NB4 (cell line): ENCODE measurements at regions not wholly inside any gene's neighbourhood (a gene's known extent, or its start where the extent isn't known, plus 50 kb on each side); places are given as distances from the start of the nearest gene placed in this dataset.

ENCODE experiments used
- CTCF ChIP-seq: IDR thresholded peaks from one replicate; pipeline ENCODE4 v1.5.1; 2012; ENCODE audit warnings: low read depth, low read length
- MAX ChIP-seq: IDR thresholded peaks from 2 replicates; pipeline ENCODE4 v1.6.1; 2011; ENCODE audit warnings: low read depth, low read length
- MYC ChIP-seq: IDR thresholded peaks from 2 replicates; pipeline ENCODE4 v1.6.1; 2011; ENCODE audit warnings: low read depth, low read length
- POLR2A ChIP-seq: IDR thresholded peaks from 2 replicates; pipeline ENCODE4 v1.6.1; 2011; ENCODE audit warnings: mild to moderate bottlenecking; ENCODE audit not compliant: insufficient read length; ENCODE audit errors: extremely low read depth

- no peak for TF ChIP-seq CTCF
- no peak for TF ChIP-seq POLR2A
- no peak for TF ChIP-seq MAX
- no peak for TF ChIP-seq MYC
Measured at GRCh38 chr13:90958866-90959265, 388.6 kb upstream of the MIR17HG start.
